Prostate gland (tissue), 2 donors: ENCODE measurements at regions not wholly inside any gene's neighbourhood (a gene's known extent, or its start where the extent isn't known, plus 50 kb on each side); places are given as distances from the start of the nearest gene placed in this dataset.

Experiments used
- POLR2A ChIP-seq: fragments of 450-650 bp; IDR thresholded peaks from one replicate; pipeline ENCODE4 v1.6.1; 2016; ENCODE audit warnings: antibody characterized with exemption, mild to moderate bottlenecking
- TF ChIP-seq, protein P1 (sequence below), 4 experiments: fragments of 200-600 bp in 2 of 4; fragments of 450-650 bp in 2 of 4; sonication (generic) in 2 of 4; IDR thresholded peaks; 1 replicate in 3 of 4; 2 replicates in 1 of 4; pipeline ENCODE4 v1.5.1; 2016 to 2019; ENCODE audit warnings: antibody characterized with exemption in 4 of 4, mild to moderate bottlenecking in 2 of 4, moderate library complexity in 2 of 4

DNA sequence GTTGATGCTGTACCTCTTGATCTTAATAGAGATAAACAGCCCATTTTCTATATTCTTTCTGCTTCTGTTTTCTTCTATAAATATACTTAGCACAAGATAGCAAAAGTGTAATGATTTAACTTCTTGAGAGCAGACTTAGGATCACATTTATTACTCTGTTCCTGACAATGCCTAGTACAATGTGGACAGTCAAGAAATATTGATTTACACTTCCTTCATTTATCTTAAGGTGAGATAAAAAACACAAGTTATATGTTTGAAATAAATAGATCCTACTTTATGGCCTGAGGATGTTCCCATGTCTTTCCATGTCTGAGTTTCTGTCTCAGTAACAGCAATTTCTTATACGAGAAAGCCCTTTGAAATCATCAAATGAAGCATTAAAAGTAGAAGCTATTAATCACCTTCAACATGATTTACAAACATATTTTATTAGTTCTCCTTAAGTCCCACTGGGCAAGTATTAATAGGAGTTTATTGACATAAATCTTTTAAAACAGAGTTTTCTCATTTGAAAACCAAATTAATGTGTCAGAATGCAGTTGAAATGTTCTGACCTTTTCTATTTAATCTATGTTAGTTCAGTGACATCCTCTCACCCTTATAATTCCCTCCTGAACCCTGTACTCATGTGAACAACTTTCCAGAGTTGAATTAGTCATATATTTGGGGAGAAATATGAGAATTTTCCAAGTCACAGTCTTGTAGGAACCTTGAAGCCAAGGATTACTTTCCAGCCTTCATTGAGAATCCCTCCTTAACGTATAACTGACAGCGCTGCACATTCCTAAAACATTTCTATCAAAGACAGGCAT lies 1611.7 kb upstream of the TENM4 start:
- TF ChIP-seq POLR2A: no peak
- TF ChIP-seq, protein P1, sequence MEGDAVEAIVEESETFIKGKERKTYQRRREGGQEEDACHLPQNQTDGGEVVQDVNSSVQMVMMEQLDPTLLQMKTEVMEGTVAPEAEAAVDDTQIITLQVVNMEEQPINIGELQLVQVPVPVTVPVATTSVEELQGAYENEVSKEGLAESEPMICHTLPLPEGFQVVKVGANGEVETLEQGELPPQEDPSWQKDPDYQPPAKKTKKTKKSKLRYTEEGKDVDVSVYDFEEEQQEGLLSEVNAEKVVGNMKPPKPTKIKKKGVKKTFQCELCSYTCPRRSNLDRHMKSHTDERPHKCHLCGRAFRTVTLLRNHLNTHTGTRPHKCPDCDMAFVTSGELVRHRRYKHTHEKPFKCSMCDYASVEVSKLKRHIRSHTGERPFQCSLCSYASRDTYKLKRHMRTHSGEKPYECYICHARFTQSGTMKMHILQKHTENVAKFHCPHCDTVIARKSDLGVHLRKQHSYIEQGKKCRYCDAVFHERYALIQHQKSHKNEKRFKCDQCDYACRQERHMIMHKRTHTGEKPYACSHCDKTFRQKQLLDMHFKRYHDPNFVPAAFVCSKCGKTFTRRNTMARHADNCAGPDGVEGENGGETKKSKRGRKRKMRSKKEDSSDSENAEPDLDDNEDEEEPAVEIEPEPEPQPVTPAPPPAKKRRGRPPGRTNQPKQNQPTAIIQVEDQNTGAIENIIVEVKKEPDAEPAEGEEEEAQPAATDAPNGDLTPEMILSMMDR (IDR thresholded peaks at IDR 0.05): no peak
